ENCODE measurements at regions not wholly inside any gene's neighbourhood (a gene's known extent, or its start where the extent isn't known, plus 50 kb on each side); places are given as distances from the start of the nearest gene placed in this dataset.
"Not testable (repeated sequence)": the region's sequence is repeated elsewhere in the genome, so short reads cannot be mapped to it uniquely, and the experiment has no call there.

GRCh38 chr7:155397758-155398714, 59.9 kb upstream of the EN2 start:
- DNase-seq, result not testable (repeated sequence)

GRCh38 chr7:155398944-155399343, 59.0 kb upstream of the EN2 start:
- DNase-seq, result no peak

GRCh38 chr7:155399577-155399976, 58.4 kb upstream of the EN2 start:
- no peak for DNase-seq

- no peak for DNase-seq
Observed at GRCh38 chr7:155401231-155401630, 56.7 kb upstream of the EN2 start.

GRCh38 chr7:155401884-155402283, 56.0 kb upstream of the EN2 start:
- DNase-seq, result no peak

GRCh38 chr7:155402941-155403340, 55.0 kb upstream of the EN2 start:
- DNase-seq, result no peak

GRCh38 chr7:155404976-155405375, 53.0 kb upstream of the EN2 start:
- DNase-seq, result no peak

- DNase-seq, result peak; percentile 26 to 33
Observed at GRCh38 chr7:155405399-155406318, 52.3 kb upstream of the EN2 start.

- DNase-seq, result no peak
Observed at GRCh38 chr7:155407799-155408198, 50.1 kb upstream of the EN2 start.
